Bronchial epithelial cell (primary cell): ENCODE measurements at regions not wholly inside any gene's neighbourhood (a gene's known extent, or its start where the extent isn't known, plus 50 kb on each side); places are given as distances from the start of the nearest gene placed in this dataset.

Experiments used
- DNase-seq: peaks from one replicate; pipeline ENCODE4 v3.0.0-alpha.2; 2010; ENCODE audit warnings: low read depth
- FAIRE-seq: peaks from 2 replicates; lab custom pipeline; 2011; peaks lifted over from hg19 to GRCh38; lab: Jason Lieb, UNC
- H3K27me3 ChIP-seq: 2 replicates; pipeline ENCODE4 v1.5.1; 2011; ENCODE audit warnings: low read length; ENCODE audit not compliant: control insufficient read depth, insufficient read depth
- H3K36me3 ChIP-seq: 2 replicates; pipeline ENCODE4 v1.5.1; 2011; ENCODE audit warnings: low read length; ENCODE audit not compliant: control insufficient read depth, insufficient read depth
- H3K4me3 ChIP-seq: 2 replicates; pipeline ENCODE4 v1.5.1; 2011; ENCODE audit warnings: mild to moderate bottlenecking, low read depth, low read length, control low read depth
- CTCF ChIP-seq: IDR thresholded peaks from 2 replicates; pipeline ENCODE4 v1.5.1; 2011; ENCODE audit warnings: mild to moderate bottlenecking, moderate library complexity, low read length, control low read depth, inconsistent platforms; ENCODE audit not compliant: insufficient read depth, severe bottlenecking

DNA sequence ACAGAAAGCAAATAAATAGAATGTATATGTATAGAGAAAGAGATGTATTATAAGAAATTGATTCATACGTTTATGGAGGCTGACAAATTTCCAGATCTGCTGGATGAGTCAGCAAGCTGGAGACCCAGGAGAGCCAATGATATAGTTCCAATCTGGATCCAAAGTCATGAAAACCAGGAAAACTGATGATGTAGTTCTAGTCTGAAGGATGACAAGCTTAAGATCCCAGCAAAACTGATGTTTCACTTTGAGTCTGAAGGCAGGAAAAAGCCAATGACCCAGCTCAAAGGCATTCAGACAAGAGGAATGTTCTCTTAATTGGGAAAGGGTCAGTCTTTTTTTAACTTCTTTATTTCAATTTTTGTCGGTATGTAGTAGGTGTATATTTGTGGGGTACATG is 102.6 kb downstream of the LHFPL1 start:
- no peak for DNase-seq
- FAIRE-seq = no peak
- TF ChIP-seq CTCF = no peak
- Histone ChIP-seq H3K36me3 (no peaks in the 10 kb centered on the region), H3K4me3 (no peak overlapping the region), H3K27me3 (no peaks in the 10 kb centered on the region)

- FAIRE-seq (no peak), DNase-seq (no peak)
- Histone ChIP-seq H3K4me3 (no peak overlapping the region), H3K27me3 (no peaks in the 10 kb centered on the region), H3K36me3 (no peaks in the 10 kb centered on the region)
- TF ChIP-seq CTCF = no peak
Measured at GRCh38 chrX:112571388-112571787, 108.3 kb downstream of the LHFPL1 start.

DNA sequence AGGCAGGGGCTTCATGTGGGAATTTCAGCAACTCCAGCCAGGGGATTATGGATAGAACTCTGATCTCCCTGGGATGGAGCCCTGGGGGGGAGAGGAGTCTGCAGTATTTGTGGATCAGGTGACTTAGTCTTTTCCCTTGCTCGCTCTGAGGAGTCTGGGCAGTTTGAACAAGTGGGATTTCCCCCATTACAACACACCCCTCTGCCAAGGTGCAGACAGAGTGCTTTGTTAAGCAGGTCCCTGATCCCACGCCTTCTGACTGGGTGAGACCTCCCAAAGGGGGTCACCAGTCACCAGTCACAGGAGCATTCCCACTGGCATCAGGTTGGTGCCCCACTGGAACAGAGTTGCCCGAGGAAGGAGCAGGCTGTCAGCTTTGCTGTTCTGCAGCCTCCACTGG is 123.9 kb downstream of the LHFPL1 start:
- Histone ChIP-seq H3K27me3 (no peaks in the 10 kb centered on the region), H3K36me3 (no peaks in the 10 kb centered on the region), H3K4me3 (no peak overlapping the region)
- no peak for DNase-seq
- TF ChIP-seq CTCF = no peak
- no peak for FAIRE-seq

DNA sequence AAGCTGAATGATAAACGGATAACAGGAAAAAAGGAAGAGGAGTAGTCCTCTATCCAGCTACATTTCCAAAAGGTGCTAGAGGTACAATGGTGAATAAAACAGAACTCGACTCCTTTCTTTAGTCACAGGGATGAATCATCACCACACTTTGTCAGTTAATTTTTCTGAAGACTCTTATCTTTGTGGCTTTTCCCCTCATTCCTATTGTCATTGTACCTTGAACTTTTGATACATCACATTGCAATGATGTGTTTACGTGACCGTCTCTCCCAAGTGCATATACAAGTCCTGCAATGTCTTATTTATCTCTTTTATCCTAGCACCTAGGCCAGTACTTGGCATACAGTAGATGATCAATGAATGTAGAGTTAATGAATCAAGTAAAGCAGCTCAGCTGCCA is 134.7 kb downstream of the LHFPL1 start:
- FAIRE-seq = no peak
- H3K4me3 ChIP-seq = no peak overlapping the region
- no peak for DNase-seq
- no peak for TF ChIP-seq CTCF
- H3K36me3 ChIP-seq = no peaks in the 10 kb centered on the region
- no peaks in the 10 kb centered on the region for H3K27me3 ChIP-seq

- Histone ChIP-seq H3K36me3 (no peaks in the 10 kb centered on the region), H3K4me3 (no peak overlapping the region), H3K27me3 (no peaks in the 10 kb centered on the region)
- DNase-seq (no peak), FAIRE-seq (no peak)
- TF ChIP-seq CTCF = no peak
Measured at GRCh38 chrX:112536544-112536943, 143.2 kb downstream of the LHFPL1 start.

- TF ChIP-seq CTCF = no peak
- no peak overlapping the region for H3K4me3 ChIP-seq
- no peaks in the 10 kb centered on the region for H3K27me3 ChIP-seq
- H3K36me3 ChIP-seq = no peaks in the 10 kb centered on the region
- no peak for FAIRE-seq
- DNase-seq = no peak
Measured at GRCh38 chrX:112527903-112528302, 151.8 kb downstream of the LHFPL1 start.
